ENCODE measurements at regions not wholly inside any gene's neighbourhood (a gene's known extent, or its start where the extent isn't known, plus 50 kb on each side); places are given as distances from the start of the nearest gene placed in this dataset.

DNA sequence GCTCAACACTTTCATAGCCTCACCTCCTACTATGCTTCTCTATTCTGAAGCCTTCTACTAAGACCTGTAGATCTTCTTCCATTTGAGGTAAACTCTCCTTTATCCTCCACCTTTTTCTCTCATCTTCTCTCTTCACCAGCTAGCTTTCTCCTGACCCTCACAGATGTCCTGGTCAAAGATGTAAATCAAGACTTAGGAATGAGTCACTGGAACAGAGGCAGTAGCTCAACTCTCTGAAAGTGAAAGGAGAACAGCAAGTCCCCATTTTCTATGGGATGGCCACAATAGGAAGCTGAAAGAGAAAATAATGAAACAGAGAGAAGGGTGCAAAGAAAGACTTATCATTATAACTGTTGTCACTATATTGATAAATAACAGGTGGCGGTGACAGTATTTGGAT lies 86.1 kb upstream of the DOCK9 start:
- no peak overlapping the region for H3K4me3 ChIP-seq (ENCODE audit: low read depth in 1 of 2, low read length in 1 of 2)
- peaks cover 100% of the 10 kb centered on the region for H3K27me3 ChIP-seq
- TF ChIP-seq, protein P1, sequence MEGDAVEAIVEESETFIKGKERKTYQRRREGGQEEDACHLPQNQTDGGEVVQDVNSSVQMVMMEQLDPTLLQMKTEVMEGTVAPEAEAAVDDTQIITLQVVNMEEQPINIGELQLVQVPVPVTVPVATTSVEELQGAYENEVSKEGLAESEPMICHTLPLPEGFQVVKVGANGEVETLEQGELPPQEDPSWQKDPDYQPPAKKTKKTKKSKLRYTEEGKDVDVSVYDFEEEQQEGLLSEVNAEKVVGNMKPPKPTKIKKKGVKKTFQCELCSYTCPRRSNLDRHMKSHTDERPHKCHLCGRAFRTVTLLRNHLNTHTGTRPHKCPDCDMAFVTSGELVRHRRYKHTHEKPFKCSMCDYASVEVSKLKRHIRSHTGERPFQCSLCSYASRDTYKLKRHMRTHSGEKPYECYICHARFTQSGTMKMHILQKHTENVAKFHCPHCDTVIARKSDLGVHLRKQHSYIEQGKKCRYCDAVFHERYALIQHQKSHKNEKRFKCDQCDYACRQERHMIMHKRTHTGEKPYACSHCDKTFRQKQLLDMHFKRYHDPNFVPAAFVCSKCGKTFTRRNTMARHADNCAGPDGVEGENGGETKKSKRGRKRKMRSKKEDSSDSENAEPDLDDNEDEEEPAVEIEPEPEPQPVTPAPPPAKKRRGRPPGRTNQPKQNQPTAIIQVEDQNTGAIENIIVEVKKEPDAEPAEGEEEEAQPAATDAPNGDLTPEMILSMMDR (IDR thresholded peaks at IDR 0.05): no peak
- H3K4me1 ChIP-seq (ENCODE audit: control insufficient read depth in 1 of 2, insufficient read depth in 1 of 2, low read depth in 1 of 2, low read length in 1 of 2): no peaks in the 10 kb centered on the region
- no peaks in the 10 kb centered on the region for H3K9me3 ChIP-seq
- H3K36me3 ChIP-seq: no peaks in the 10 kb centered on the region
- H3K27ac ChIP-seq: no peak overlapping the region

DNA sequence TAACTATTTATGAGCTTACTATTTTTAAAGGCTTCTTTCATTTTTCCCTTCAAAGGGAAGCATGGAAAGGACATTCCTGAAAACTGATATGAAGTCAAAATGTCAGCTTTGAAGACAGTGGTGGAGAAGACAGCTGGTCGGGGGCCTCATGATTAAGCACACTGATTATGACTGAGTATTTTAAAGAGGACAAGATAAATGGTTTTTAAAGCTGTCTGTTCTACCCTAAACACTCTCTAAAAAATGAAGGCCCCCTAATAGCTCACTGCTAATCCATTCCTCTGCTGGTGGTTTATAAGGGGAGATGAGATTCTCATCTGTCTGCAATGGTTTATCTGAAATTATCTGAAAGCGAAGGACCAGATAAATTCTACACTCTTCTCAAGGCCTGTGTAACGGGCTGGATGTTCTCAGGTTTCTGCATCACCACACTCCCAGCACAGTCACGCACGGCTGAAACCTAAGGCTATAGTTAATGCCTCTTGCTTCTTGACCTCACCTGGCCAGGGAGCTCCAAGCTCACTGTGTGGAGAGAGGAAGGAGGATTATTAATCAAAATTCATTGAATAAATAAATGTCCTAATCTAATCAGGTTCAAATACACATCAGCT lies 86.9 kb upstream of the DOCK9 start:
- Histone ChIP-seq H3K4me3 (ENCODE audit: low read depth in 1 of 2, low read length in 1 of 2) (no peak overlapping the region), H3K27me3 (peaks cover 100% of the 10 kb centered on the region), H3K9me3 (no peaks in the 10 kb centered on the region), H3K4me1 (ENCODE audit: control insufficient read depth in 1 of 2, insufficient read depth in 1 of 2, low read depth in 1 of 2, low read length in 1 of 2) (no peaks in the 10 kb centered on the region), H3K27ac (no peak overlapping the region), H3K36me3 (no peaks in the 10 kb centered on the region)
- TF ChIP-seq, protein P1 (IDR thresholded peaks at IDR 0.05): no peak

DNA sequence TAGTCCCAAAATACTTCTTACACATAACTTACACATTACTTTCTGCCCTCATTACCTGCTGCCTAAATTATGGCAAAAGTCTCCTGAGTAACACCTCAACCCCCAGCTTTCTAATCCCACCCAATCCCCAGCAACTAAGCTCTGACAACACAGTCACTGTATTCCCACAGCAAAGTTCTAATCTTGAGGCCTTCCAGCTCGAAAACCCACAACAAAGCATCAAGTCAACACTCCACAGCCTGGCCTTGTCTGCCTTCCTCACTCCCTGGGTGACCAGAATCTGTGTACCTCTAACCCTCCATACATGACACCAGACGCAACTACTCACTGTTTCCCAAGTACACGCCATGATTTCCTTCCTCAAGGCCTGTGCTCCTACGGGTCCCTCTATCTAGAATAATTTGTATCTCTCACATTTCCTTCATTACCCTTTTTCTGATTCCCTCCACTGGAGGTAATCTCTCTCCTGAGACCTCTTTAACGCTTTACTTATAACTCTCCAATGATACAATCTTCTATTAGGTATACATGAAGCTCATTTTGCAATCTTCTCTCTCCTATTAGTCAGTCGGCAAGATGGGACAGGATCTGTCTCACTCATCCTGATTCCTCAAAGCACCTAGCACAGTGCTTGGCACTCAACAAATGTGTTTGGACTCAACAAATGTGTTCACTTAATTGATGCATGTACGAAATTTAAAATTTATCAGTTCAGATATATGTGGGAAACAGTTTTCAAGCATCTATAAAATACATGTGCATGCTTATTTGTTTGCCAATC lies 87.6 kb upstream of the DOCK9 start:
- TF ChIP-seq, protein P1 (IDR thresholded peaks at IDR 0.05): no peak
- H3K27me3 ChIP-seq: peaks cover 100% of the 10 kb centered on the region
- no peaks in the 10 kb centered on the region for H3K9me3 ChIP-seq
- no peaks in the 10 kb centered on the region for H3K4me1 ChIP-seq (ENCODE audit: control insufficient read depth in 1 of 2, insufficient read depth in 1 of 2, low read depth in 1 of 2, low read length in 1 of 2)
- no peak overlapping the region for H3K27ac ChIP-seq
- H3K4me3 ChIP-seq (ENCODE audit: low read depth in 1 of 2, low read length in 1 of 2): no peak overlapping the region
- H3K36me3 ChIP-seq: no peaks in the 10 kb centered on the region

DNA sequence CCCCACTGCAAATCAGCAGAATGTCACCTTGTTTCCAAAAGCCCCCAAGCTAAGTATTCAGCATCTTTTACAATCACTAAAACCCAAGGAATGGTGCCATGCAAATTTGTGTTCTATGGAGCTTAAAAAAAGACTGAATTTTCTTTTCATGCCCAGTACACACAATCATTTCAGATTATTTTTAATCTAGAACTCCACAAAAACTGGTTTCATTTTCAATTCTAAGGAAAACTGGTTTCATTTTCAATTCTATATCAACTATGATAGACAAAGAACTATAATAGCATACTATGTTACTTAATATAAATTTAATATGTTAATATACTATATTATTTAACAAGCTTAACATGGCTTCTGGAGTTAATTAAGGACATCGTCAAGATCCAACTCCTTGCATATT lies 88.4 kb upstream of the DOCK9 start:
- Histone ChIP-seq H3K4me1 (ENCODE audit: control insufficient read depth in 1 of 2, insufficient read depth in 1 of 2, low read depth in 1 of 2, low read length in 1 of 2) (no peaks in the 10 kb centered on the region), H3K36me3 (no peaks in the 10 kb centered on the region), H3K27me3 (peaks cover 99% of the 10 kb centered on the region), H3K4me3 (ENCODE audit: low read depth in 1 of 2, low read length in 1 of 2) (no peak overlapping the region), H3K27ac (no peak overlapping the region), H3K9me3 (no peaks in the 10 kb centered on the region)
- TF ChIP-seq, protein P1 (IDR thresholded peaks at IDR 0.05): no peak

DNA sequence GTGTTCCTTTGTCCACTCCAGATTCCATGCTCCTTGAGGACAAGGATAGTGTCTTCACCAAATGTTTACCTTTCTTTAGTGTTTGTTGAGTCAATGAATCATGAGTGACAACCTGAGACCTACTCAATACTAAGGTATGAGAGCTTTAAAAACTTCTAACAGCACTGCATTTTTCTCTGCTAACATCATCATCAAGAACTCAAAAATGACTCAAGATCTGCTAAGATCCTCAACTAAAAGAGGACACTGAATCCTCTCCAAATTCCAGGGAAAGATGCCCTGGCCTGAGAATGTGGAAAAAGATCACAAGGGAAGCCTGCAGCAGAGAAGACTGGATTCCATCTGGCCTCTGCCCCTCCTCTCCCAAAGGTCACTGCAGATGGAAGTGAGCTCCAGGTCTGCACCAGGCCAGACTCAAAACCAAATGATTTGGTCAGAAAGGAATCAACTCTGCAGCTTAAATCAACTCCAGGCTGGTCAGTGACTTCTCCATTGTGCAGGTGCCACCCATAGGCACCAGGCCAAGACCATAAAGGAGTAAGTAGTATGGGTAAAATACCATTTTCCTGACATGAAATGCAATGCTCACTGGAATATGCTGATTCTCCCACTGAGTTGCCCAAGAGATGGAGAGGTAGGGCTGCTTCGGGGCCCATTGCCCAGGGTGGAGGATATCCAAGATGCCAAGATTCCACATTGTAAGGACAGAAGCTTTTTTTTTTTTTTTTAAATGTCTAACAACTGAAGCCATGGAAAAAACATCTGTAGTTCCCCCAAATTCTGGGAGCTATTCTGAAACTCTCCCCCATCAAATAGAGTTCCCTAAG lies 89.5 kb upstream of the DOCK9 start:
- TF ChIP-seq, protein P1 (IDR thresholded peaks at IDR 0.05): no peak
- Histone ChIP-seq H3K9me3 (no peaks in the 10 kb centered on the region), H3K36me3 (no peaks in the 10 kb centered on the region), H3K27me3 (peaks cover 99% of the 10 kb centered on the region), H3K4me1 (ENCODE audit: control insufficient read depth in 1 of 2, insufficient read depth in 1 of 2, low read depth in 1 of 2, low read length in 1 of 2) (no peaks in the 10 kb centered on the region), H3K4me3 (ENCODE audit: low read depth in 1 of 2, low read length in 1 of 2) (no peak overlapping the region), H3K27ac (no peak overlapping the region)
